H1 (cell line): ENCODE measurements at regions not wholly inside any gene's neighbourhood (a gene's known extent, or its start where the extent isn't known, plus 50 kb on each side); places are given as distances from the start of the nearest gene placed in this dataset.

Source experiments
- CTBP2 ChIP-seq: IDR thresholded peaks from 2 replicates; pipeline ENCODE4 v1.7.0; 2011; ENCODE audit warnings: borderline replicate concordance, mild to moderate bottlenecking, moderate library complexity, mixed read lengths, low read length; ENCODE audit not compliant: insufficient read depth, insufficient read length
- TF ChIP-seq, protein P1 (sequence below): fragments of 300-600 bp; sonication (generic); IDR thresholded peaks from 2 replicates; pipeline ENCODE4 v1.7.1; 2012; ENCODE audit warnings: low read length, moderate library complexity, mild to moderate bottlenecking, inconsistent platforms; ENCODE audit not compliant: insufficient replicate concordance

DNA sequence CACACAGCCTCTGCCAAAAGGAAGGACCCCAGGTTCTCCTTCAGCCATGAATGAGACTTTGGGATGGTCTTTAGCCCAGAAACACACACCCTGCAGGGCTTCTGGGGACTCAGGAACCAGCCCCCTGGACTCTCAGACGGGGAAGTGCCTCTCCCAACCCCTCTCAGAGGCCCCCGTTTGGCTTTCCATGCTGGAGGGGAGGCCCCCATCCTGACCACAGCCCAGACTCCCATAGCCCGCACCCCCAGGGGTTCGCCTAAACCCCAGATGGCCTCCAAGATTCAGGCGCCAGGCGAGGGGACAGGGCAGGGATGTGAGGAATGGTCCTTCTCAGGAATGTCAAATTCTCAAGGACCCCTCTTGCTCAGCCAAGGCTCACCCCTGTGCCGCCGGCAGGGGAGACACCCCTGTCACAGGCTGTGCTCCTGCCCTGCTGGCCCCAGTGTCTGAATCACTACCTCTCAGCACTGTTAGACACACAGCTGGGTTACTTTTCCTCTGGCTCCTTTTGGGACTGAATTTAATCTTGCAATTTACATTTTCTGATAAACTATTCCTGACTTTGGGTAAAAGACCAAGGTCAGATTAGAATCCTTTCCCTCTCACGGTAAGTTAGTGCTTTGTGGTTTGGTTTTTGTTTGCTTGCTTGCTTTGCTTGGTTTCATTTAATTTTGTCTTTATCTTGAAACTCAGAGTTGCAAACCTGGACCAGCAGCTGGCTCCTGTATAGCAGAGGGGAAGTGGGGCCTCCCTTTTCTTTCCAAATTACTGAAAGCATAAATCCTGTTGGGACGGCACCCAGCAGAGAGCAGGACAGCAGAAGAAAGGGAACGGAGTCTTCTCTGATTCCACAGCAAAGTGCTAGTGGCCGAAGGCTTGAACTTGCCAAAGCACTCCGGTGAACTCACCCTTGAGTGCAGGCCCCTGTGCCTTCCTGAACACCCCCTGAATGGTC is 198.9 kb upstream of the RAB6C start (continued):
- TF ChIP-seq, protein P1, sequence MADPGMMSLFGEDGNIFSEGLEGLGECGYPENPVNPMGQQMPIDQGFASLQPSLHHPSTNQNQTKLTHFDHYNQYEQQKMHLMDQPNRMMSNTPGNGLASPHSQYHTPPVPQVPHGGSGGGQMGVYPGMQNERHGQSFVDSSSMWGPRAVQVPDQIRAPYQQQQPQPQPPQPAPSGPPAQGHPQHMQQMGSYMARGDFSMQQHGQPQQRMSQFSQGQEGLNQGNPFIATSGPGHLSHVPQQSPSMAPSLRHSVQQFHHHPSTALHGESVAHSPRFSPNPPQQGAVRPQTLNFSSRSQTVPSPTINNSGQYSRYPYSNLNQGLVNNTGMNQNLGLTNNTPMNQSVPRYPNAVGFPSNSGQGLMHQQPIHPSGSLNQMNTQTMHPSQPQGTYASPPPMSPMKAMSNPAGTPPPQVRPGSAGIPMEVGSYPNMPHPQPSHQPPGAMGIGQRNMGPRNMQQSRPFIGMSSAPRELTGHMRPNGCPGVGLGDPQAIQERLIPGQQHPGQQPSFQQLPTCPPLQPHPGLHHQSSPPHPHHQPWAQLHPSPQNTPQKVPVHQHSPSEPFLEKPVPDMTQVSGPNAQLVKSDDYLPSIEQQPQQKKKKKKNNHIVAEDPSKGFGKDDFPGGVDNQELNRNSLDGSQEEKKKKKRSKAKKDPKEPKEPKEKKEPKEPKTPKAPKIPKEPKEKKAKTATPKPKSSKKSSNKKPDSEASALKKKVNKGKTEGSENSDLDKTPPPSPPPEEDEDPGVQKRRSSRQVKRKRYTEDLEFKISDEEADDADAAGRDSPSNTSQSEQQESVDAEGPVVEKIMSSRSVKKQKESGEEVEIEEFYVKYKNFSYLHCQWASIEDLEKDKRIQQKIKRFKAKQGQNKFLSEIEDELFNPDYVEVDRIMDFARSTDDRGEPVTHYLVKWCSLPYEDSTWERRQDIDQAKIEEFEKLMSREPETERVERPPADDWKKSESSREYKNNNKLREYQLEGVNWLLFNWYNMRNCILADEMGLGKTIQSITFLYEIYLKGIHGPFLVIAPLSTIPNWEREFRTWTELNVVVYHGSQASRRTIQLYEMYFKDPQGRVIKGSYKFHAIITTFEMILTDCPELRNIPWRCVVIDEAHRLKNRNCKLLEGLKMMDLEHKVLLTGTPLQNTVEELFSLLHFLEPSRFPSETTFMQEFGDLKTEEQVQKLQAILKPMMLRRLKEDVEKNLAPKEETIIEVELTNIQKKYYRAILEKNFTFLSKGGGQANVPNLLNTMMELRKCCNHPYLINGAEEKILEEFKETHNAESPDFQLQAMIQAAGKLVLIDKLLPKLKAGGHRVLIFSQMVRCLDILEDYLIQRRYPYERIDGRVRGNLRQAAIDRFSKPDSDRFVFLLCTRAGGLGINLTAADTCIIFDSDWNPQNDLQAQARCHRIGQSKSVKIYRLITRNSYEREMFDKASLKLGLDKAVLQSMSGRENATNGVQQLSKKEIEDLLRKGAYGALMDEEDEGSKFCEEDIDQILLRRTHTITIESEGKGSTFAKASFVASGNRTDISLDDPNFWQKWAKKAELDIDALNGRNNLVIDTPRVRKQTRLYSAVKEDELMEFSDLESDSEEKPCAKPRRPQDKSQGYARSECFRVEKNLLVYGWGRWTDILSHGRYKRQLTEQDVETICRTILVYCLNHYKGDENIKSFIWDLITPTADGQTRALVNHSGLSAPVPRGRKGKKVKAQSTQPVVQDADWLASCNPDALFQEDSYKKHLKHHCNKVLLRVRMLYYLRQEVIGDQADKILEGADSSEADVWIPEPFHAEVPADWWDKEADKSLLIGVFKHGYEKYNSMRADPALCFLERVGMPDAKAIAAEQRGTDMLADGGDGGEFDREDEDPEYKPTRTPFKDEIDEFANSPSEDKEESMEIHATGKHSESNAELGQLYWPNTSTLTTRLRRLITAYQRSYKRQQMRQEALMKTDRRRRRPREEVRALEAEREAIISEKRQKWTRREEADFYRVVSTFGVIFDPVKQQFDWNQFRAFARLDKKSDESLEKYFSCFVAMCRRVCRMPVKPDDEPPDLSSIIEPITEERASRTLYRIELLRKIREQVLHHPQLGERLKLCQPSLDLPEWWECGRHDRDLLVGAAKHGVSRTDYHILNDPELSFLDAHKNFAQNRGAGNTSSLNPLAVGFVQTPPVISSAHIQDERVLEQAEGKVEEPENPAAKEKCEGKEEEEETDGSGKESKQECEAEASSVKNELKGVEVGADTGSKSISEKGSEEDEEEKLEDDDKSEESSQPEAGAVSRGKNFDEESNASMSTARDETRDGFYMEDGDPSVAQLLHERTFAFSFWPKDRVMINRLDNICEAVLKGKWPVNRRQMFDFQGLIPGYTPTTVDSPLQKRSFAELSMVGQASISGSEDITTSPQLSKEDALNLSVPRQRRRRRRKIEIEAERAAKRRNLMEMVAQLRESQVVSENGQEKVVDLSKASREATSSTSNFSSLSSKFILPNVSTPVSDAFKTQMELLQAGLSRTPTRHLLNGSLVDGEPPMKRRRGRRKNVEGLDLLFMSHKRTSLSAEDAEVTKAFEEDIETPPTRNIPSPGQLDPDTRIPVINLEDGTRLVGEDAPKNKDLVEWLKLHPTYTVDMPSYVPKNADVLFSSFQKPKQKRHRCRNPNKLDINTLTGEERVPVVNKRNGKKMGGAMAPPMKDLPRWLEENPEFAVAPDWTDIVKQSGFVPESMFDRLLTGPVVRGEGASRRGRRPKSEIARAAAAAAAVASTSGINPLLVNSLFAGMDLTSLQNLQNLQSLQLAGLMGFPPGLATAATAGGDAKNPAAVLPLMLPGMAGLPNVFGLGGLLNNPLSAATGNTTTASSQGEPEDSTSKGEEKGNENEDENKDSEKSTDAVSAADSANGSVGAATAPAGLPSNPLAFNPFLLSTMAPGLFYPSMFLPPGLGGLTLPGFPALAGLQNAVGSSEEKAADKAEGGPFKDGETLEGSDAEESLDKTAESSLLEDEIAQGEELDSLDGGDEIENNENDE, result no peak
- no peak for TF ChIP-seq CTBP2
